Endodermal cell (in vitro differentiated cells): ENCODE measurements at regions not wholly inside any gene's neighbourhood (a gene's known extent, or its start where the extent isn't known, plus 50 kb on each side); places are given as distances from the start of the nearest gene placed in this dataset.

Experiments used
- DNase-seq: peaks from one replicate; pipeline ENCODE4 v3.0.0-alpha.2; 2017
- H3K27ac ChIP-seq: 2 replicates; pipeline ENCODE4 v1.5.1; 2013; ENCODE audit warnings: mild to moderate bottlenecking, low read depth, low read length, moderate library complexity
- H3K27me3 ChIP-seq: 2 replicates; pipeline ENCODE4 v1.6.1; 2013; ENCODE audit warnings: mild to moderate bottlenecking, low read length, moderate library complexity; ENCODE audit not compliant: insufficient read depth, control insufficient read depth, poor library complexity, severe bottlenecking
- H3K36me3 ChIP-seq: 2 replicates; pipeline ENCODE4 v1.7.0; 2013; ENCODE audit warnings: mild to moderate bottlenecking, low read length, moderate library complexity; ENCODE audit not compliant: control insufficient read depth, insufficient read depth
- H3K4me1 ChIP-seq: one replicate; pipeline ENCODE4 v1.7.0; 2013; ENCODE audit warnings: low read length; ENCODE audit not compliant: control insufficient read depth, insufficient read depth
- H3K4me3 ChIP-seq: 2 replicates; pipeline ENCODE4 v1.5.1; 2013; ENCODE audit warnings: mild to moderate bottlenecking, low read length, moderate library complexity
- H3K9ac ChIP-seq: 2 replicates; pipeline ENCODE4 v1.6.1; 2013; ENCODE audit warnings: mild to moderate bottlenecking, low read length, moderate library complexity; ENCODE audit not compliant: poor library complexity, severe bottlenecking; ENCODE audit errors: extremely low read depth
- H3K9me3 ChIP-seq: 2 replicates; pipeline ENCODE4 v1.6.1; 2013; ENCODE audit warnings: mild to moderate bottlenecking, low read length, moderate library complexity; ENCODE audit not compliant: control insufficient read depth
- H3K27ac Mint-ChIP-seq: 2 replicates; pipeline ENCODE4 v1.8.0; 2020; ENCODE audit warnings: mixed read lengths
- H3K27me3 Mint-ChIP-seq: 2 replicates; pipeline ENCODE4 v1.8.0; 2021; ENCODE audit warnings: mild to moderate bottlenecking, mixed read lengths; ENCODE audit not compliant: insufficient read depth
- H3K36me3 Mint-ChIP-seq: 2 replicates; pipeline ENCODE4 v1.8.0; 2020; ENCODE audit warnings: low read depth, mixed read lengths
- H3K4me1 Mint-ChIP-seq: 2 replicates; pipeline ENCODE4 v1.8.0; 2020; ENCODE audit warnings: mixed read lengths
- H3K4me3 Mint-ChIP-seq: 2 replicates; pipeline ENCODE4 v1.8.0; 2020; ENCODE audit warnings: mild to moderate bottlenecking, moderate library complexity, mixed read lengths
- H3K9me3 Mint-ChIP-seq: 2 replicates; pipeline ENCODE4 v1.8.0; 2020; ENCODE audit warnings: mild to moderate bottlenecking, mixed read lengths
- WGBS, 2 experiments: methylation state at CpG; one replicate each; pipeline versions ENCODE4 v1.1.5 to v1.1.7; 2013; ENCODE audit warnings: missing lambda C conversion rate in 2 of 2, mixed read lengths in 1 of 2; ENCODE audit not compliant: insufficient coverage in 1 of 2, insufficient read length in 1 of 2; 5-methylcytosine and 5-hydroxymethylcytosine counted together
- TF ChIP-seq, protein P1 (sequence below): fragments of 200-600 bp; sonication (generic); conservative IDR thresholded peaks from 2 replicates; pipeline ENCODE4 v1.5.0; 2021; ENCODE audit warnings: antibody characterized with exemption, mild to moderate bottlenecking

GRCh38 chr2:128780434-128781080 lies 461.9 kb upstream of the HS6ST1 start:
- Mint-ChIP-seq H3K4me3 (no peak overlapping the region), H3K36me3 (no peaks in the 10 kb centered on the region), H3K27me3 (peaks cover 4% of the 10 kb centered on the region), H3K4me1 (peaks cover 1% of the 10 kb centered on the region), H3K27ac (no peak overlapping the region), H3K9me3 (peaks cover 9% of the 10 kb centered on the region)
- Histone ChIP-seq H3K9me3 (no peaks in the 10 kb centered on the region), H3K27me3 (no peaks in the 10 kb centered on the region), H3K4me3 (no peak overlapping the region), H3K9ac (no peak overlapping the region), H3K36me3 (no peaks in the 10 kb centered on the region), H3K4me1 (no peaks in the 10 kb centered on the region), H3K27ac (no peak overlapping the region)
- no peak for DNase-seq
- 92 to 98% methylated on average over 4 to 5 of the region's 5 CpGs for WGBS, 2 experiments
- TF ChIP-seq, protein P1, sequence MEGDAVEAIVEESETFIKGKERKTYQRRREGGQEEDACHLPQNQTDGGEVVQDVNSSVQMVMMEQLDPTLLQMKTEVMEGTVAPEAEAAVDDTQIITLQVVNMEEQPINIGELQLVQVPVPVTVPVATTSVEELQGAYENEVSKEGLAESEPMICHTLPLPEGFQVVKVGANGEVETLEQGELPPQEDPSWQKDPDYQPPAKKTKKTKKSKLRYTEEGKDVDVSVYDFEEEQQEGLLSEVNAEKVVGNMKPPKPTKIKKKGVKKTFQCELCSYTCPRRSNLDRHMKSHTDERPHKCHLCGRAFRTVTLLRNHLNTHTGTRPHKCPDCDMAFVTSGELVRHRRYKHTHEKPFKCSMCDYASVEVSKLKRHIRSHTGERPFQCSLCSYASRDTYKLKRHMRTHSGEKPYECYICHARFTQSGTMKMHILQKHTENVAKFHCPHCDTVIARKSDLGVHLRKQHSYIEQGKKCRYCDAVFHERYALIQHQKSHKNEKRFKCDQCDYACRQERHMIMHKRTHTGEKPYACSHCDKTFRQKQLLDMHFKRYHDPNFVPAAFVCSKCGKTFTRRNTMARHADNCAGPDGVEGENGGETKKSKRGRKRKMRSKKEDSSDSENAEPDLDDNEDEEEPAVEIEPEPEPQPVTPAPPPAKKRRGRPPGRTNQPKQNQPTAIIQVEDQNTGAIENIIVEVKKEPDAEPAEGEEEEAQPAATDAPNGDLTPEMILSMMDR: no peak

GRCh38 chr2:128781166-128781565 lies 462.5 kb upstream of the HS6ST1 start:
- no peak overlapping the region for H3K27ac Mint-ChIP-seq

DNA sequence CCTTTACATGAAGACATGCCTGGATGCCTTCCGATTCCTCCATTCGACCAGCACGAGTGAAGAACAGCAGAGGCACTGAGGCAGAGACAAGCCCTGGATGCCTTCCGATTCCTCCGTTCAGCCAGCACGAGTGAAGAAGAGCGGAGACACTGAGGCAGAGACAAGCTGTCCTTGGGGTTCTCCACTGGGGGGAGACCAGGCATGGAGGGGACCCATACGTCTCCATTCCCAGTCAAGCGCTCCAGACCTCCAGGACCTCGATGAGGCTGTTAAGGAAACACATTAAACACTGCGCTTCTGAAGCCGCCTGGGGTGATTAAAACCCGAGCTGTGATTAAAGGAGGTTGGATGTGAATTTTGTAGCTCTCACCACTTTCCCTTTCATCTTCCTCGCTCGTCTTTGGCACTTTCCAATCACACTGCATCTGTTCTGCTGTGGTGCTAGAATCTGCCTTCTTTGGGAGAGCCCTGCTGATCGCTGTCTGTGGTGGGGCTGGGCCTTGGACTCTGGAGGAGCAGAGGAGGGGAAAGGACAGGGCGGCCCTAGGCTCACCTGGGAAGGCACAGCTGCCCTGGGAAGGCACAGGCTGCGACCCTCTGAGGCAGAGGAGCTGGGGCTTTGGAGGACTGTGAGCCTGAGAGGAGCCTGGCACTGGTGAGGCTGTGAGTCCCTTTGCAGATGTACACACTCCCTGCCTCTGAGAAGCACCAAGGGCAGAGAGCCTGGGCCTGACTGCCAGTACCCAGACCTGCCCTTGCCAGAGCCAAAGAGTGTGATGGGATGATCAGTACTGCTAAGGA lies 463.1 kb upstream of the HS6ST1 start:
- Mint-ChIP-seq H3K4me3 (no peak overlapping the region), H3K27ac (no peak overlapping the region), H3K27me3 (peaks cover 2% of the 10 kb centered on the region), H3K9me3 (peaks cover 9% of the 10 kb centered on the region), H3K4me1 (peaks cover 8% of the 10 kb centered on the region), H3K36me3 (no peaks in the 10 kb centered on the region)
- Histone ChIP-seq H3K27ac (no peak overlapping the region), H3K4me3 (no peak overlapping the region), H3K36me3 (no peaks in the 10 kb centered on the region), H3K27me3 (no peaks in the 10 kb centered on the region), H3K9me3 (no peaks in the 10 kb centered on the region), H3K4me1 (peaks cover 5% of the 10 kb centered on the region), H3K9ac (no peak overlapping the region)
- 94 to 98% methylated on average over 12 to 18 of the region's 18 CpGs for WGBS, 2 experiments
- no peak for DNase-seq
- TF ChIP-seq, protein P1: no peak

More at GRCh38 chr2:128781166-128781565, 462.5 kb upstream of the HS6ST1 start:
- Histone ChIP-seq H3K9ac (no peak overlapping the region), H3K9me3 (no peaks in the 10 kb centered on the region), H3K36me3 (no peaks in the 10 kb centered on the region), H3K4me3 (no peak overlapping the region), H3K27ac (no peak overlapping the region), H3K4me1 (peaks cover under 1% of the 10 kb centered on the region), H3K27me3 (no peaks in the 10 kb centered on the region)
- Mint-ChIP-seq H3K4me3 (no peak overlapping the region), H3K4me1 (peaks cover 2% of the 10 kb centered on the region), H3K27me3 (peaks cover 3% of the 10 kb centered on the region), H3K36me3 (no peaks in the 10 kb centered on the region), H3K9me3 (peaks cover 9% of the 10 kb centered on the region)
- WGBS, 2 experiments: 90 to 100% methylated on average over 3 of the region's 3 CpGs
- TF ChIP-seq, protein P1: no peak
- DNase-seq: no peak
